NCI-H1417 (cell line): ENCODE measurements at regions not wholly inside any gene's neighbourhood (a gene's known extent, or its start where the extent isn't known, plus 50 kb on each side); places are given as distances from the start of the nearest gene placed in this dataset.

Experiments
- DNase-seq, 3 experiments: peaks; one replicate each; lab custom pipeline; 2025; lab: John Stamatoyannopoulos, UW

DNA sequence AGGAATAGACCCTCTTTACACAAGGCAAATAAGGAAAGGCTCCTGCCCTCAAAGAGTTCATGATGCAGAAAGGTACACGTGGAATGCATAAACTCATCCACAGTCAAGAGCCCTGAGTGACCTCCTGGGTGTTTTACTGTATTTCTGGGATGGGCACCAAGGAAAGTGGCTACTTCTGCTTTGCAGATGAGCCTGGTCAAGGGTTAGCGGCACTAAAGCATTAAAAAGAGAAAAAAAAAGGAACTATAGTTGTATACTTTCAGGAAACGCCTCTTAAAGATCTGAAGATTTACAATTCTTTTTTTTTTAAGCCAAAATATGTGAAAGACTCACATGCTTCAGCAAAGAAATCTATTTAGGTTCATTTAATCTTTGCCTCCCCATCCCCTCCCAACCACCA is 366.2 kb upstream of the PDE4D start:
- DNase-seq = no peak

- DNase-seq = no peak
Measured at GRCh38 chr5:60257596-60258271, 364.2 kb upstream of the PDE4D start.

- DNase-seq = no peak
Measured at GRCh38 chr5:60256546-60256945, 363.0 kb upstream of the PDE4D start.

GRCh38 chr5:60248901-60249300 is 355.4 kb upstream of the PDE4D start:
- no peak for DNase-seq

GRCh38 chr5:60243713-60244112 is 350.2 kb upstream of the PDE4D start:
- DNase-seq = no peak

DNA sequence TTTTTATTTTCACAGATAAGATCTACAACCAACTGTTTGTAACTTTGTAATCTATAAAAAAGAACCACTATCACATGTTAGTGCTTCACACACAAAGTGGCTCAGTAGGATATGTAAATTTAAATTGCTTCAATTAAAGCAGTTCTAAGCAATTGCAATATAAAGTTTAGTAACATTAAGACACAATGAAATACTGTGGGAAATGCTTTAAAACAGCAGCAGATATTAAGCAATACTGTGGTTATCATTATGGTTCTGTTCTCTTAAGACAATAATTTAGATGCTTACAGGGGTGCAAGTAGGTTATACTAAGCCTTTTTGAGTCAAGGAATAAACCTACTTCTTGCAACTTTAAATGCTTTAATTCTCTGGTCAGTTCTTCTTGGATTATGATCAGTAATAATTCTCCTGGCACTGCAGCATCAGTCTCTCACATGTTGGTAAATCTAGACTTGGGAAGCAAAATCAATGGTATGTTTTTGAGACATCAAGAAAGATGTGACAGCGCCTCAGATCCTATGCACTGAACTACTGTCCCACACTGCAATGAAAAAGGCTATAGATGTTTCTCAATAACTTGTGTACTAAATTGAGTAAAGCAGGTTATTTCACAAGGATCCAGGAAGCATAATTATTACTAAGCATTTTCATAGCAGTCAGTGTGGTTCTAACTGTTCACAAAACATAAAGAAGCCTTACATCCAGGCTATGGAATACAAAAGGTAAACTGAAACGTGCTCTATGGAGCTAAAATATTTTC is 338.7 kb upstream of the PDE4D start:
- DNase-seq = no peak

- no peak for DNase-seq
Measured at GRCh38 chr5:60230456-60230855, 336.9 kb upstream of the PDE4D start.

GRCh38 chr5:60229691-60230185 is 336.2 kb upstream of the PDE4D start:
- DNase-seq = no peak

- DNase-seq = no peak
Measured at GRCh38 chr5:60228676-60229075, 335.1 kb upstream of the PDE4D start.

GRCh38 chr5:60226128-60226527 is 332.6 kb upstream of the PDE4D start:
- no peak for DNase-seq

DNA sequence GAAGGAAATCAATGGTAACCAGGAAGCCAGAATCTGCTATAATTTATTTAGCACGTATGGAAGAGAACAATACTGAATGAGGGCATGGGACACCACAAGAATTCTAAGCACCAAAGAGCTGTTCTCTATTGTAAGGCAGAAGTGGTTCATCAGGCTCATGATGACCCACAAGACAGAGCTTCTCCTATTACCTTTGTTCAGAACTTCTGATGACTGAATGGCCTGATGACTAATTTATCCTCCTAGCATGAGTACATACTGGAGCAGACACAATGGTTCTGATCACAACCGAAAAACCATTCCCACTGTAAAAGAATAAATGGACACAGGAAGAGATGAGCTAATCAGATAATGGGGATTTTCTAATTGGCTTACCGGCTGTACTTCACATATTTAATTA is 329.8 kb upstream of the PDE4D start:
- DNase-seq = no peak

GRCh38 chr5:60219921-60220320 is 326.4 kb upstream of the PDE4D start:
- DNase-seq = no peak

GRCh38 chr5:60210810-60211209 is 317.3 kb upstream of the PDE4D start:
- DNase-seq = no peak

DNA sequence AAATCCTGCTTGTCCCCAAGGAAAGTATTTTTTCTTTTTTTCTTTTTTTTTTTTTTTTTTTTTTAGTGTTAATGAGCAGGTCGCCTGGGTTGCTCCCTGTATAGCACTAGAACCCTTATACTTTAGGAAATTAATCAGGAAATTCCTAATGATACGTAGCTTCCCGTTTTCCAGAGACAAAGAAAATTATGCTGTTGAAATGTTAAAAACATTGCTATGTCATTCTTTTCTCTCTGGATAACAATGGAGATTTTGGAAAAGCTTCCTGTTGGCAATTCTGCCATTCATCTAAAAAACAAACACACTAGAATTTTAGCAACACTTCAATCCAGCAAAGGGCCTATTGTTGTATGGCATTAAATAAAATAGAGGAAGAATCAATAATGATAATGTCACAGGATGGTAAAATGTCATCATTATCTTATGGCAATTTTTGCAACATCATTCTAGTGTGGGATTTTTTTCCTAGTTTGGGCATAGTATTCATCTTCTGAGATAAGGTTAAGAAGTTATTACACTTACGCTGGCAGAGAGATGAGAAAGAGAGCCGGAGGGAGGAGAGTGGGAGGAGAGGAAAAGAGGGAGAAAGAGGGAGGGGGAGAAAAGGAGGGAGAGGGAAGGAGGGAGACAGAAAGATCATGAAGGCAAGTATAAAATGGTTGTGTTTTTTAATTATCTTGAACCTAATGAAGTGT is 315.8 kb upstream of the PDE4D start:
- DNase-seq = no peak

DNA sequence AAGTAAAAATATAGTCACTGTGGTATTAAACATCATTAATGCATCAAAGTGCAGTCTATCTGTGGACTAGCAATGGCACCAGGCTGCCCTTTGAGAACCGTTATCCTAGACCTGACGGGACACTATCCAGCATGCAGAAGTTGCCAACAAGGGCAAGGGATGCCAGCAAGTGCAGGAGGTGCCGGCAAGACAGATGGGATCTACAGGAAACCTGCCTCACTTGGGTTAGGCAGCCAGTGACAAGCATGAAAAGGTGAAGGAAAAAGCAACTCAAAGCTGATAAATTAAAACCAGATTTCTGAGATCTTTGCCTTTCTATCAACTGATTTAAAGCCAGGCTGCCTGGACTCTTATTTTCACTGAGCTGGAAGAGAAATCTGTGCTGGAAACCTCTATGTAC is 315.2 kb upstream of the PDE4D start:
- DNase-seq = no peak

- peak in 2 of 3 experiments; percentile 25 to 26 for DNase-seq
Measured at GRCh38 chr5:60207040-60207439, 313.5 kb upstream of the PDE4D start.

DNA sequence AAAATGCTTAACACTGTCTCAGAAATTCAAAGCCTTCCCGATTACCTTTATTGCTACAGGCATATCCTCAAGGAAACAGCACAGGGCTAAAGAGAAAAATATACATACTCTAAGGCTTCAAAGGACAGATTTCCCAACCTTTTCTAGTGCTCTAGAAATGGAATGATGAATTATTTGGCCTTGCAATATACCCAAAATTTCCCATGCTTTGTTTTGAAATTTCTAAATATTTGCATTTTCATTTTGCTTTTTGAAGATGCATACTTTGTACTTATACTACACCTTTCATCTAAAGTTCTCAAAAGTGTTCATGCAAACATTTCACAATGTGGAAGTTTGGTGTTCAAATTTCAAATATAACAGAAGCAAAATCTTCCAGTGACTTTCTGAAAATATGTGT is 312.7 kb upstream of the PDE4D start:
- DNase-seq = no peak

GRCh38 chr5:60205071-60205470 is 311.5 kb upstream of the PDE4D start:
- no peak for DNase-seq

DNA sequence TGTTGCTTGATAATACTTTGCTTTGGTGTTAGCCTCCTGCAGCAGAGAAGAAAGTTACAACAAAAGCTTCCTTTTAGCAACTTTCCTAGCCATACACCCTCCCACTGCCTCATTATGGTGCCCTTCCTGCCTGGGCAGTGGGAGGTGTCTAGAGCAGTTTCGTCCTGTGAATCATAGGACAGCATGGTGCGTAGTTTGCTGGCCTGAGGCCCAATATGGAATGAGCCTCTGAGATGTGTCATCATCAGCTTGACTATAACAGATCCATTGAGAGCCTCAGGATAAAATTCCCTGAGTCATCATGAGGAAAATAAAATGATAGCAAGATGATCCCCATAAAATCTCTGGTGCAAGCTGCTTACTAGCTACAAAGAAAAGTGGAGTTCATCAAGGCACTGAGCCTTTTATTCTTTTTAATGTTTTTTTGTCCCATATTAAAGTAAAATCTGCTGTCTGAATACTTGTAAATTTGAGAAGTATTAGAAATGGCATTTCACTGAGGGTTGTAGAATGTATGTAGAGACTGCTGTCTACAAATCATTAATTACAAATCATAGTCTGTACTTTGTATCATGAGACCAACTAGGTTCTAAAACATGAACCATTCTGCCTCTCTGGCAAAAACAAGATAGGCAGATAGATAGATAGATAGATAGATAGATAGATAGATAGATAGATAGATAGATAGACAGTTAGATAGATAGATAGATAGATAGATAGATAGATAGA is 303.0 kb upstream of the PDE4D start:
- no peak for DNase-seq

- DNase-seq = no peak
Measured at GRCh38 chr5:60195551-60195950, 302.0 kb upstream of the PDE4D start.

- DNase-seq = no peak
Measured at GRCh38 chr5:60195083-60195482, 301.6 kb upstream of the PDE4D start.
